Smooth muscle cell (in vitro differentiated cells): ENCODE measurements at regions not wholly inside any gene's neighbourhood (a gene's known extent, or its start where the extent isn't known, plus 50 kb on each side); places are given as distances from the start of the nearest gene placed in this dataset.
"Not testable (repeated sequence)": the region's sequence is repeated elsewhere in the genome, so short reads cannot be mapped to it uniquely, and the experiment has no call there.

Experiments
- DNase-seq: peaks from one replicate; lab custom pipeline; 2025; ENCODE audit not compliant: unreplicated experiment; lab: John Stamatoyannopoulos, UW
- H2AFZ ChIP-seq: fragments of 200-600 bp; sonication (generic); 2 replicates; pipeline ENCODE4 v1.6.0; 2016; ENCODE audit warnings: antibody characterized with exemption, low read depth, mild to moderate bottlenecking
- H3F3A ChIP-seq: fragments of 200-600 bp; sonication (generic); 2 replicates; pipeline ENCODE4 v1.6.0; 2017; ENCODE audit warnings: antibody characterized with exemption, low read depth
- H3K27ac ChIP-seq: fragments of 200-600 bp; sonication (generic); 2 replicates; pipeline ENCODE4 v1.5.1; 2016; ENCODE audit warnings: low read depth, mild to moderate bottlenecking
- H3K27me3 ChIP-seq: fragments of 200-600 bp; sonication (generic); 2 replicates; pipeline ENCODE4 v1.6.1; 2016; ENCODE audit warnings: low read depth, mild to moderate bottlenecking
- H3K36me3 ChIP-seq: fragments of 200-600 bp; sonication (generic); 2 replicates; pipeline ENCODE4 v1.5.1; 2016; ENCODE audit warnings: low read depth
- H3K4me1 ChIP-seq: fragments of 200-600 bp; sonication (generic); 2 replicates; pipeline ENCODE4 v1.5.1; 2016; ENCODE audit warnings: low read depth
- H3K4me2 ChIP-seq: fragments of 200-600 bp; sonication (generic); 2 replicates; pipeline ENCODE4 v1.6.0; 2016; ENCODE audit warnings: mild to moderate bottlenecking
- H3K4me3 ChIP-seq: fragments of 200-600 bp; sonication (generic); 2 replicates; pipeline ENCODE4 v1.5.1; 2016; ENCODE audit warnings: mild to moderate bottlenecking
- H3K79me2 ChIP-seq: fragments of 200-600 bp; sonication (generic); 2 replicates; pipeline ENCODE4 v1.6.0; 2016; ENCODE audit warnings: low read depth, mild to moderate bottlenecking
- H3K9ac ChIP-seq: fragments of 200-600 bp; sonication (generic); 2 replicates; pipeline ENCODE4 v1.6.0; 2016; ENCODE audit warnings: low read depth
- H3K9me3 ChIP-seq: fragments of 200-600 bp; sonication (generic); replicated peaks from 2 replicates; pipeline ENCODE4 v1.5.1; 2016; ENCODE audit warnings: low read depth
- H4K20me1 ChIP-seq: fragments of 200-600 bp; sonication (generic); 2 replicates; pipeline ENCODE4 v1.6.0; 2016; ENCODE audit warnings: low read depth
- WGBS: methylation state at CpG from one replicate; pipeline ENCODE4 v1.1.7; 2016; ENCODE audit warnings: low lambda C conversion rate; 5-methylcytosine and 5-hydroxymethylcytosine counted together
- TF ChIP-seq, protein P1 (sequence below): fragments of 200-600 bp; sonication (generic); IDR thresholded peaks from 2 replicates; pipeline ENCODE4 v1.5.1; 2017; ENCODE audit warnings: borderline replicate concordance, mild to moderate bottlenecking, antibody characterized with exemption; ENCODE audit not compliant: insufficient read depth, poor library complexity, severe bottlenecking

DNA sequence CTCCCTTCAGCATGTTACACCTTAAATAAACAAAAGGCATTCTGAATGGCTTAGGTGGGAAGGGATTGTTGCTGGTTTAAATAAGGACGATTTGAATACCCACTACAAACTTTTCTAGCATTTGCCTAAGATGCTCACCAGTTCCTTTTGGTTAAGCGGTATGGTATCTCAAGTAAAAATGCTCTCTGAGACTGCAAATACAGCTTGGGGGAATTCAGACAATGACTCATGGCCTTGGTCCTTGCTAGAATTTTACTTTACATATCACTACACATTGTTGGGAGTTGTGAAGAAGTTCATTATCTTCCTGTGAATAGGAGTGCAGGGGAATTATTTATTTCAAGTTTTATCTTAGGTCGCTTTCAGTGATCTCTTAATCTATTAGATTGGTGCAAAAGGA lies 670.7 kb downstream of the UTRN start:
- no peaks in the 10 kb centered on the region for H3K79me2 ChIP-seq
- no peak overlapping the region for H2AFZ ChIP-seq
- H3K4me1 ChIP-seq = no peaks in the 10 kb centered on the region
- H3K4me3 ChIP-seq = no peak overlapping the region
- H3K9ac ChIP-seq = no peak overlapping the region
- no peaks in the 10 kb centered on the region for H3K36me3 ChIP-seq
- H3F3A ChIP-seq = peaks cover 4% of the 10 kb centered on the region
- no peak for DNase-seq
- 39% methylated on average over 3 of the region's 3 CpGs for WGBS
- peak overlapping the region; percentile 2 for H3K4me2 ChIP-seq
- H4K20me1 ChIP-seq = no peaks in the 10 kb centered on the region
- no peaks in the 10 kb centered on the region for H3K27me3 ChIP-seq
- H3K27ac ChIP-seq = peak overlapping the region; percentile 61
- TF ChIP-seq, protein P1, sequence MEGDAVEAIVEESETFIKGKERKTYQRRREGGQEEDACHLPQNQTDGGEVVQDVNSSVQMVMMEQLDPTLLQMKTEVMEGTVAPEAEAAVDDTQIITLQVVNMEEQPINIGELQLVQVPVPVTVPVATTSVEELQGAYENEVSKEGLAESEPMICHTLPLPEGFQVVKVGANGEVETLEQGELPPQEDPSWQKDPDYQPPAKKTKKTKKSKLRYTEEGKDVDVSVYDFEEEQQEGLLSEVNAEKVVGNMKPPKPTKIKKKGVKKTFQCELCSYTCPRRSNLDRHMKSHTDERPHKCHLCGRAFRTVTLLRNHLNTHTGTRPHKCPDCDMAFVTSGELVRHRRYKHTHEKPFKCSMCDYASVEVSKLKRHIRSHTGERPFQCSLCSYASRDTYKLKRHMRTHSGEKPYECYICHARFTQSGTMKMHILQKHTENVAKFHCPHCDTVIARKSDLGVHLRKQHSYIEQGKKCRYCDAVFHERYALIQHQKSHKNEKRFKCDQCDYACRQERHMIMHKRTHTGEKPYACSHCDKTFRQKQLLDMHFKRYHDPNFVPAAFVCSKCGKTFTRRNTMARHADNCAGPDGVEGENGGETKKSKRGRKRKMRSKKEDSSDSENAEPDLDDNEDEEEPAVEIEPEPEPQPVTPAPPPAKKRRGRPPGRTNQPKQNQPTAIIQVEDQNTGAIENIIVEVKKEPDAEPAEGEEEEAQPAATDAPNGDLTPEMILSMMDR = no peak
- no peaks in the 10 kb centered on the region for H3K9me3 ChIP-seq

GRCh38 chr6:144956697-144957096 lies 671.6 kb downstream of the UTRN start:
- not testable (repeated sequence) for H3K79me2 ChIP-seq, H3K27me3 ChIP-seq, H2AFZ ChIP-seq, H3F3A ChIP-seq, H3K9me3 ChIP-seq, H3K36me3 ChIP-seq, H3K9ac ChIP-seq, H3K27ac ChIP-seq, DNase-seq, H3K4me2 ChIP-seq, H3K4me1 ChIP-seq, H4K20me1 ChIP-seq, H3K4me3 ChIP-seq

DNA sequence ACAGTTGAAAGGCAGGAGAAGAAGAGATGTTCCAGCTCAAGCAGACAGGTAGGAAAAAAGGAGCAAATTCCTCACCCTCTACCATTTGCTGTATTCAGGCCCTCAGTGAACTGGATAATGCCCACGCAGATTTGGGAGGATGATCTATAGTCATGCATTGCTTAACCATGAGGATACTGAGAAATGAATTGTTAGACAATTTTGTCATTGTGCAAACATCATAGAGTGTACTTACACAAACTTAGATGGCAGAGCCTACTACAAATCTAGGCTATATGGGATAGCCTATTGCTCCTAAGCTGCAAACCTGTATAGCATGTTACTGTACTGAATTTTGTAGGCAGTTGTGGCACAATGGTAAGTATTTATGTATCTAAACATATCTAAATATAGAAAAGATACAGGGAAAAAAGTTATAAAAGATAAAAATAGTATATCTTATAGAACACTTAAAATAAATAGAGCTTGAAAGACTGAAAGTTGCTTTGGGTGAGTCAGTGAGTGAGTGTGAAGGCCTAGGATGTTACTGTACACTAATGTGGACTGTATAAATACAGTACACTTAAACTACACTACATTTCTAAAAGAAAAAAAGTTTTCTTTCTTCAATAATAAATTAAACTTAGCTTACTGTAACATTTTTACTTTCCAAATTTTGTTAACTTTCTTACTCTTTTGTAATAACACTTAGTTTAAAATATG lies 672.3 kb downstream of the UTRN start:
- Histone ChIP-seq H3K4me2 (no peak overlapping the region), H2AFZ (no peak overlapping the region), H3K27me3 (no peaks in the 10 kb centered on the region), H3K4me1 (no peaks in the 10 kb centered on the region), H3K36me3 (no peaks in the 10 kb centered on the region), H3K79me2 (no peaks in the 10 kb centered on the region), H3K4me3 (no peak overlapping the region), H3K9ac (no peak overlapping the region), H3K27ac (no peak overlapping the region), H3K9me3 (no peaks in the 10 kb centered on the region), H3F3A (peaks cover 4% of the 10 kb centered on the region), H4K20me1 (no peaks in the 10 kb centered on the region)
- WGBS = 84% methylated on average over 1 of the region's 1 CpG
- TF ChIP-seq, protein P1 = no peak
- no peak for DNase-seq

GRCh38 chr6:144969154-144969553 lies 684.0 kb downstream of the UTRN start:
- Histone ChIP-seq H3K4me3 (no peak overlapping the region), H3F3A (no peaks in the 10 kb centered on the region), H4K20me1 (no peaks in the 10 kb centered on the region), H3K36me3 (no peaks in the 10 kb centered on the region), H3K79me2 (no peaks in the 10 kb centered on the region), H3K9me3 (no peaks in the 10 kb centered on the region), H3K9ac (no peak overlapping the region), H3K27ac (no peak overlapping the region), H3K27me3 (no peaks in the 10 kb centered on the region), H2AFZ (no peak overlapping the region), H3K4me1 (no peaks in the 10 kb centered on the region), H3K4me2 (no peak overlapping the region)
- DNase-seq = no peak
- WGBS = 81% methylated on average over 3 of the region's 3 CpGs
- TF ChIP-seq, protein P1 = no peak
